ENCODE measurements at regions not wholly inside any gene's neighbourhood (a gene's known extent, or its start where the extent isn't known, plus 50 kb on each side); places are given as distances from the start of the nearest gene placed in this dataset.
"Not testable (repeated sequence)": the region's sequence is repeated elsewhere in the genome, so short reads cannot be mapped to it uniquely, and the experiment has no call there.

DNA sequence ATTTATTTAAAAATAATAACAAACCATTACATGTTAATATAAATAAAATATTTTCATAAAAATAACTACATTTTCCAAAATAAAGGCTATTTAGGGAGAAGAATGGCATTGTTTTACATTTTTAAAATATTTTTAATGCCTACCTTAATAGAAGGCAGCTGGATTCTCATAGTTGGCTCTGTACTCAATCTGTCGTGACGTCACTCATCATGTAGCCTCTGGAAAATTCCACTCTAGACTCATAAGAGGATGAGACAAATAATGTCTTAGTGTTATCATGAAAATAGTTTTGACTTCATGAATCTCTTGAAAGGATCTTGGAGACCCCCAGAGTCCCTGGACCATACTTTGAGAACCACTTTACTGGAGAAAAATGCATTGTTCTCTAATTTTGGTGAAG is 93.1 kb downstream of the NXNL2 start:
- DNase-seq: no peak
- intact Hi-C loops (cut with DNase I; ENCODE audit: low total_unique reads): no loop called here
- no peaks in the 10 kb centered on the region for H3K4me1 ChIP-seq

DNA sequence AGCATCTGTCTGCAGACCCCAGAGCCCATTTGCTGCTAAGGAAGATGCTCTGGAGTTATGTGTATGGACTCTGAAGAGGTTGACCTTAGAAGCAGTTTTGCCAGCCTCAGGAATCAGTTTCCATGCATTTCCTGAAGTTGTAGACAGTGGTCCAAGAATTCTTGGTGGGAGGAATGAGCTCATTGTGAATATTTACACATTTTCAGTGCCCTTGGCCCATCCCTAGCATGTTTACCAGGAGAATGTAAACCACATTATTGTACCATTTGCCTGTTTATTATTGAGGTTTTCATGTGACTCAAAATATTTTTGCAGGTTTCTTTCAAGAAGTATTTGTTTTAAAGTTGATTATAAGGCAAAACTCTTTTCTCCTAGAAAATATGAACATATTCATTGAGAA is 93.8 kb downstream of the NXNL2 start:
- intact Hi-C loops (cut with DNase I; ENCODE audit: low total_unique reads): no loop called here
- Histone ChIP-seq H3K27ac (no peak overlapping the region), H3K27me3 (no peaks in the 10 kb centered on the region), H3K4me1 (no peaks in the 10 kb centered on the region), H3K36me3 (no peaks in the 10 kb centered on the region), H3K9me3 (no peaks in the 10 kb centered on the region), H3K4me3 (no peak overlapping the region)
- TF ChIP-seq, protein P1, sequence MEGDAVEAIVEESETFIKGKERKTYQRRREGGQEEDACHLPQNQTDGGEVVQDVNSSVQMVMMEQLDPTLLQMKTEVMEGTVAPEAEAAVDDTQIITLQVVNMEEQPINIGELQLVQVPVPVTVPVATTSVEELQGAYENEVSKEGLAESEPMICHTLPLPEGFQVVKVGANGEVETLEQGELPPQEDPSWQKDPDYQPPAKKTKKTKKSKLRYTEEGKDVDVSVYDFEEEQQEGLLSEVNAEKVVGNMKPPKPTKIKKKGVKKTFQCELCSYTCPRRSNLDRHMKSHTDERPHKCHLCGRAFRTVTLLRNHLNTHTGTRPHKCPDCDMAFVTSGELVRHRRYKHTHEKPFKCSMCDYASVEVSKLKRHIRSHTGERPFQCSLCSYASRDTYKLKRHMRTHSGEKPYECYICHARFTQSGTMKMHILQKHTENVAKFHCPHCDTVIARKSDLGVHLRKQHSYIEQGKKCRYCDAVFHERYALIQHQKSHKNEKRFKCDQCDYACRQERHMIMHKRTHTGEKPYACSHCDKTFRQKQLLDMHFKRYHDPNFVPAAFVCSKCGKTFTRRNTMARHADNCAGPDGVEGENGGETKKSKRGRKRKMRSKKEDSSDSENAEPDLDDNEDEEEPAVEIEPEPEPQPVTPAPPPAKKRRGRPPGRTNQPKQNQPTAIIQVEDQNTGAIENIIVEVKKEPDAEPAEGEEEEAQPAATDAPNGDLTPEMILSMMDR (IDR thresholded peaks at IDR 0.05): no peak
- no peak for TF ChIP-seq POLR2A (IDR thresholded peaks at IDR 0.05)
- DNase-seq: no peak

More for the DNA sequence above, 93.1 kb downstream of the NXNL2 start:
- Histone ChIP-seq H3K4me3 (no peak overlapping the region), H3K27me3 (no peaks in the 10 kb centered on the region), H3K9me3 (no peaks in the 10 kb centered on the region), H3K27ac (no peak overlapping the region), H3K36me3 (no peaks in the 10 kb centered on the region)
- no peak for TF ChIP-seq POLR2A (IDR thresholded peaks at IDR 0.05)
- TF ChIP-seq, protein P1 (IDR thresholded peaks at IDR 0.05): no peak

DNA sequence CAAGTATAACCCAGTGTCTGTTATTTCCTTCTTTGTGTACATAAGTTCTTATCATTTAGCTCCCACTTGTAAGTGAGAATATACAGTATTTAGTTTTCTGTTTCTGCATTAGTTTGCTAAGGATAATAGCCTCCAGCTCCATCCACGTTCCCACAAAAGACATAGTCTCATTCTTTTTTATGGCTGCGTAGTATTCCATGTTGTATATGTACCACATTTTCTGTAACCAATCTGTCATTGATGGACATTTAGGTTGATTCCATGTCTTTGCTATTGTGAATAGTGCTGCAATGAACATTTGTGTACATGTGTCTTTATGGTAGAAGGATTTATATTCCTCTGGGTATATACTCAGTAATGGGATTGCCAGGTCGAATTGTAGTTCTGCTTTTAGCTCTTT is 95.6 kb downstream of the NXNL2 start:
- H3K4me1 ChIP-seq; H3K36me3 ChIP-seq; DNase-seq; intact Hi-C loops (cut with DNase I; ENCODE audit: low total_unique reads); H3K27ac ChIP-seq; H3K4me3 ChIP-seq; H3K9me3 ChIP-seq; H3K27me3 ChIP-seq: not testable (repeated sequence)

DNA sequence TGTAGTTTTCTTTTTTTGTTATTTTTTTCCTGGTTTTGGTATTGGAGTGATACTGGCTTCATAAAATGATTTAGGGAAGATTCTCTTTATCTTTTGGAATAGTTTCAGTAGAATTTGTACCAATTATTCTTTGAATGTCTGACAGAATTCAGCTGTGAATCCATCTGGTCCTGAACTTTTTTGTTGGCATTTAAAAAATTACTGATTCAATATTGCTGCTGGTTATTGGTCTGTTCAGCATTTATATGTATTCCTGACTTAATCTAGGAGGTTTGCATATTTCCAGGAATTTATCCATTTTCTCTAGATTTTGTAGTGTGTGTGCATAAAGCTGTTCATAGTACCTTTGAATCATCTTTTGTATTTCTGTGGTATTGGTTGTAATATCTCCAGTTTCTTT is 100.2 kb downstream of the NXNL2 start:
- Histone ChIP-seq H3K27ac (no peak overlapping the region), H3K4me1 (no peaks in the 10 kb centered on the region), H3K4me3 (no peak overlapping the region), H3K36me3 (no peaks in the 10 kb centered on the region), H3K9me3 (no peaks in the 10 kb centered on the region), H3K27me3 (no peaks in the 10 kb centered on the region)
- TF ChIP-seq, protein P1 (IDR thresholded peaks at IDR 0.05): no peak
- TF ChIP-seq POLR2A (IDR thresholded peaks at IDR 0.05): no peak
- intact Hi-C loops (cut with DNase I; ENCODE audit: low total_unique reads): no loop called here
- DNase-seq: no peak

DNA sequence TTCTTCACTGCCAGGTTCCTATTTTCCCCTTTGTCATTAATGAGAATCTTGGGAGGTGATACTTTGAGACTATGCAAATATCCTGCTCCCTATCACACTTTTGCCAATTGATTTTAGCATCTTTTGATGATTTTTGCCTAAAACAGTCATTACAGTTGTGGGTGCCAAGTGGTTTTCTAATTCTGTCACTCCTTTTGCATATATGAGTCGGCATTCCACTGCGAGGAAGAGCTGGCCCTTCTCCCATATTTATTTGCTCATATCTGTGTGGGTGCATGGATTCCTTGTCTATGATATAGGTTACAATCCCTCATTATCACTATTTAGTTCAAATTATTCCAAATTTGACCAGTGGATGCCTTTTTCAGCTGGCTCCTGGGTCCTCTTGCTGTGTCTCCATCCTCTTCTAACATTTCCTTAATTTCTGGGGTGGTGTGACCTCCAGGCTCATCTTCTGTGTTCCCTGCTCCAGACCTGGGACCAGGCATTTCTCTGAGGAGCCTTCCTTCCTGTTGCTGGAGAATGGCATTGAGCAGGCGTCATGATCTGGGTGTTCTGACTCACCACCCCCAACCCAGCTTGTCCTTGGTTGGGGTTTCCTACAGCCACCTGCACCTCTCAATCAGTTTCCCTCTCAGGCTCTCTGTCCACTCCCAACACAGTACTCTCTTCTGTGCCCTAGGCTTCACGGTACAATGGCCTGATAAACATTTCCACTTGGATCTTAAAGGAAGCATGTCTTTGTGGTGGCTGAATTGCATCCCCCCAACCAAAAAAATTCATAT is 106.7 kb downstream of the NXNL2 start:
- intact Hi-C loops (cut with DNase I; ENCODE audit: low total_unique reads): no loop called here
- no peaks in the 10 kb centered on the region for H3K9me3 ChIP-seq
- H3K4me3 ChIP-seq: no peak overlapping the region
- TF ChIP-seq POLR2A (IDR thresholded peaks at IDR 0.05): no peak
- TF ChIP-seq, protein P1 (IDR thresholded peaks at IDR 0.05): no peak
- no peak overlapping the region for H3K27ac ChIP-seq
- no peak for DNase-seq
- no peaks in the 10 kb centered on the region for H3K4me1 ChIP-seq
- no peaks in the 10 kb centered on the region for H3K36me3 ChIP-seq
- H3K27me3 ChIP-seq: no peaks in the 10 kb centered on the region
